ENCODE measurements at regions not wholly inside any gene's neighbourhood (a gene's known extent, or its start where the extent isn't known, plus 50 kb on each side); places are given as distances from the start of the nearest gene placed in this dataset.

DNA sequence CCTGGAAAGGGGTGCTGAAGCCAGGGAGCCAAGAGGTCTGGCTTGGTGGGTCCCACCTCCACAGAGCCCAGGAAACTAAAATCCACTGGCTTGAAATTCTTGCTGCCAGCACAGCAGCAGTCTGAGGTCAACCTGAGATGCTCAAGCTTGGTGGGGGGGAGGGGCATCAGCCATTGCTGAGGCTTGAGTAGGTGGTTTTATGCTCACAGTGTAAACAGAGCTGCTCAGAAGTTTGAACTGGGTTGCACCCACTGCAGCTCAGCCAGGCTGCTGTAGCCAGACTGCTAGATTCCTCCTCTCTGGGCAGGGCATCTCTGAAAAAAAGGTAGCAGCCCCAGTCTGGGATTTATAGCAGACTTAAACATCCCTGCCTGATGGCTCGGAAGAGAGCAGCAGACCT is 55.5 kb upstream of the FBXL17 start:
- ATAC-seq: no peak

DNA sequence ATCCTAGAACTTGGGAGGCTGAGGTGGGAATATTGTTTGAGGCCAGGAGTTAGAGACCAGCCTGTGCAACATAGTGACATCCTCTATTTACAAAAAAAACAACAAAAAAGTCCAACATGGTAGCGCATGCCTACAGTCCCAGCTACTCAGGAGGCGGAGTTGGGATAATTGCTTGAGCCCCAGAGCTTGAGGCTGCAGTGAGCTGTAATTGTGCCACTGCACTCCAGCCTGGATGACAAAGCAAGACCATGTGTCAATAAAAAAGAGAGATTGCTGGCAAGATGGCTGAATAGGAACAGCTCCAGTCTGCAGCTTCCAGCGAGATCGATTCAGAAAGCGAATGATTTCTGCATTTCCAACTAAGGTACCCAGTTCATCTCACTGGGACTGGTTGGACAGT is 54.8 kb upstream of the FBXL17 start:
- no peak for ATAC-seq

DNA sequence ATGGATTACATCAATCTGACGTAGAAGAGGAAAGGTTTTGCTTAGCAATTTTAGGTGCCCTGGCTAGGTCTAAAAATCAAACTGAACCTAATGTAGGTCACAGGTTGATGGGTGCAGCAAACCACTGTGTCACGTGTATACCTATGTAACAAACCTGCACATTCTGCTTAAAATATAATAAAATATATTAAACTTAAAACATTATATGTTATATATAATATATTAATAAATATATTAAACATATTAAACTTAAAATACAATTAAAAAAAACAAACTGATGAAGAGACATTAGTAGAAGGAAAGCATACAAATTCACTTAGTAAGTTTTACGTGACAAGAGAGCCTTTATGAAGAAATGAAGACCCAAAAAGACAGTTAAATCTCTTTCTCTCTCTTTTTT is 51.7 kb upstream of the FBXL17 start:
- ATAC-seq: no peak

DNA sequence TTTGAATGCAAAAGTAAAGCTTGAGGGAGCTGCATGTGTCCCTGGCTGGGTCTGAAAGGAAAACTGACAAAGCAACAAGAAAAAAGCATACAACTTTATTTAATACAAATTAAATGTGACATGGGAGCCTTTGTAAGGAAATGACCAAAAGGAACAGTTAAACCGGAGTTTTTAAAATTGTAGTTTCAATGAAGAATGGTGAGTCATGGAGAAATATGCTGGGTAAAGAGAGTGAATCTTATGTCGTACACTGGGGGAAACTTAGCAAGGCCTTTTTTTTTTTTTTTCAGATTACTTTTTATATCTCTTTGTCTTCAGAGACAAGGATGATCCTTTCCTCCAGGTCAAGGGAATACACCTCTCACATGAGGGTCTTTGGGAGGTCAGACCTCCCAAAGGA is 50.1 kb upstream of the FBXL17 start:
- no peak for ATAC-seq
